H1 (cell line): ENCODE measurements at regions not wholly inside any gene's neighbourhood (a gene's known extent, or its start where the extent isn't known, plus 50 kb on each side); places are given as distances from the start of the nearest gene placed in this dataset.

Experiments
- CTCF ChIA-PET: fragments of 300-600 bp; sonication (Branson Sonifier 250); formaldehyde crosslinking; loops from one replicate; lab custom pipeline; 2021; ENCODE audit not compliant: partially characterized antibody; lab: Charles Lee
- POLR2A ChIA-PET: fragments of 300-600 bp; sonication (Branson Sonifier 250); formaldehyde crosslinking; loops from one replicate; lab custom pipeline; 2021; ENCODE audit warnings: inconsistent platforms; ENCODE audit not compliant: partially characterized antibody; lab: Charles Lee
- DNase-seq, 2 experiments: peaks; one replicate each; pipeline versions ENCODE4 v3.0.0 to v3.0.0-alpha.2; 2010 to 2022; ENCODE audit warnings: low spot score in 2 of 2, low read depth in 1 of 2, mixed read lengths in 1 of 2
- FAIRE-seq: peaks from 2 replicates; lab custom pipeline; 2011; peaks lifted over from hg19 to GRCh38; lab: Jason Lieb, UNC
- H2AFZ ChIP-seq: 2 replicates; pipeline ENCODE4 v1.8.1; 2012; ENCODE audit warnings: low read length, inconsistent platforms
- H2AK5ac ChIP-seq: 2 replicates; pipeline ENCODE4 v1.6.1; 2013; ENCODE audit warnings: low read depth, low read length
- H2BK120ac ChIP-seq: replicated peaks from 2 replicates; pipeline ENCODE3; 2013; ENCODE audit warnings: low read depth, low read length, inconsistent platforms
- H2BK12ac ChIP-seq: 2 replicates; pipeline ENCODE4 v1.6.1; 2013; ENCODE audit warnings: low read depth, low read length
- H2BK15ac ChIP-seq: 2 replicates; pipeline ENCODE4 v1.6.1; 2013; ENCODE audit warnings: low read length
- H2BK20ac ChIP-seq: 2 replicates; pipeline ENCODE4 v1.6.1; 2013; ENCODE audit warnings: low read length
- H2BK5ac ChIP-seq: 2 replicates; pipeline ENCODE4 v1.6.1; 2013; ENCODE audit warnings: low read depth, low read length
- H3K14ac ChIP-seq: 2 replicates; pipeline ENCODE4 v1.6.1; 2013; ENCODE audit warnings: inconsistent platforms; ENCODE audit not compliant: insufficient read length
- H3K18ac ChIP-seq: 2 replicates; pipeline ENCODE4 v1.6.1; 2013; ENCODE audit warnings: low read length; ENCODE audit errors: extremely low read depth
- H3K23ac ChIP-seq: 2 replicates; pipeline ENCODE4 v1.6.1; 2013; ENCODE audit warnings: inconsistent platforms; ENCODE audit not compliant: insufficient read length
- H3K23me2 ChIP-seq: 2 replicates; pipeline ENCODE4 v1.6.1; 2013; ENCODE audit warnings: low read depth, low read length
- H3K27ac ChIP-seq: 2 replicates; pipeline ENCODE4 v1.6.1; 2011; ENCODE audit warnings: low read depth, low read length, inconsistent platforms
- H3K27me3 ChIP-seq, 4 experiments: replicated peaks in 1 of 4; 1 replicate in 1 of 4; 2 replicates in 3 of 4; pipeline versions ENCODE4 v1.6.1 to v1.8.1; 2011 to 2013; ENCODE audit warnings: low read length in 3 of 4, mild to moderate bottlenecking in 3 of 4, inconsistent platforms in 2 of 4, mixed read lengths in 2 of 4, moderate library complexity in 1 of 4; ENCODE audit not compliant: control insufficient read depth in 3 of 4, insufficient read depth in 3 of 4; ENCODE audit errors: extremely low read depth in 1 of 4
- H3K36me3 ChIP-seq, 4 experiments: 2 replicates each; pipeline versions ENCODE4 v1.6.1 to v1.8.1; 2011 to 2013; ENCODE audit warnings: mild to moderate bottlenecking in 4 of 4, low read length in 3 of 4, moderate library complexity in 2 of 4, control low read depth in 1 of 4, inconsistent platforms in 1 of 4; ENCODE audit not compliant: insufficient read depth in 4 of 4, control insufficient read depth in 2 of 4
- H3K4ac ChIP-seq: replicated peaks from 2 replicates; pipeline ENCODE3; 2013; ENCODE audit warnings: low read length, low read depth, mixed read lengths, inconsistent platforms; ENCODE audit not compliant: insufficient read length
- H3K4me1 ChIP-seq, 4 experiments: replicated peaks in 1 of 4; 1 replicate in 1 of 4; 2 replicates in 3 of 4; pipeline versions ENCODE4 v1.6.1 to v1.8.1; 2011 to 2013; ENCODE audit warnings: low read length in 3 of 4, inconsistent platforms in 2 of 4, mixed read lengths in 1 of 4; ENCODE audit not compliant: insufficient read depth in 4 of 4, control insufficient read depth in 3 of 4
- H3K4me2 ChIP-seq, 2 experiments: 2 replicates each; pipeline versions ENCODE4 v1.6.1 to v1.8.1; 2011 to 2013; ENCODE audit warnings: low read depth in 2 of 2, low read length in 2 of 2, control low read depth in 1 of 2, inconsistent platforms in 1 of 2, mild to moderate bottlenecking in 1 of 2; ENCODE audit not compliant: insufficient read depth in 1 of 2
- H3K4me3 ChIP-seq, 4 experiments: fragments of 200-600, 300-600 bp in 1 of 4; sonication (generic), shearing (Covaris generic), sonication (Bioruptor Twin) in 1 of 4; 2 replicates each; pipeline versions ENCODE4 v1.5.1 to v1.8.1; 2011 to 2016; ENCODE audit warnings: low read length in 4 of 4, low read depth in 3 of 4, control low read depth in 2 of 4, inconsistent platforms in 2 of 4, mild to moderate bottlenecking in 2 of 4, mixed read lengths in 1 of 4, moderate library complexity in 1 of 4; ENCODE audit not compliant: insufficient read depth in 2 of 4; ENCODE audit errors: extremely low read depth in 1 of 4
- H3K56ac ChIP-seq: replicated peaks from 2 replicates; pipeline ENCODE3; 2013; ENCODE audit warnings: low read depth, mild to moderate bottlenecking, mixed read lengths, low read length, inconsistent platforms; ENCODE audit not compliant: insufficient read length
- H3K79me1 ChIP-seq: 2 replicates; pipeline ENCODE4 v1.6.1; 2013; ENCODE audit warnings: low read depth, low read length, control low read depth
- H3K79me2 ChIP-seq, 2 experiments: 2 replicates each; pipeline versions ENCODE4 v1.6.1 to v1.8.1; 2012 to 2013; ENCODE audit warnings: low read length in 2 of 2, mild to moderate bottlenecking in 2 of 2, inconsistent platforms in 1 of 2; ENCODE audit not compliant: insufficient read depth in 2 of 2, control insufficient read depth in 1 of 2
- H3K9ac ChIP-seq, 4 experiments: replicated peaks in 1 of 4; 1 replicate in 1 of 4; 2 replicates in 3 of 4; pipeline versions ENCODE4 v1.6.1 to v1.8.1; 2011 to 2013; ENCODE audit warnings: low read depth in 3 of 4, low read length in 3 of 4, control low read depth in 2 of 4, mild to moderate bottlenecking in 2 of 4, moderate library complexity in 2 of 4, inconsistent platforms in 1 of 4; ENCODE audit errors: extremely low read depth in 1 of 4
- H3K9me3 ChIP-seq, 2 experiments: 2 replicates each; pipeline versions ENCODE4 v1.6.1 to v1.8.1; 2012 to 2013; ENCODE audit warnings: mild to moderate bottlenecking in 2 of 2, moderate library complexity in 2 of 2, control low read depth in 1 of 2, inconsistent platforms in 1 of 2, low read depth in 1 of 2, low read length in 1 of 2, mixed read lengths in 1 of 2; ENCODE audit not compliant: insufficient read depth in 2 of 2
- H4K20me1 ChIP-seq, 2 experiments: replicated peaks in 1 of 2; 2 replicates each; pipeline versions ENCODE3 to v1.8.1; 2011 to 2013; ENCODE audit warnings: inconsistent platforms in 2 of 2, low read length in 2 of 2, mild to moderate bottlenecking in 1 of 2; ENCODE audit not compliant: insufficient read depth in 2 of 2, control insufficient read depth in 1 of 2
- H4K5ac ChIP-seq: 2 replicates; pipeline ENCODE4 v1.6.1; 2013; ENCODE audit warnings: low read length, low read depth, mixed read lengths, inconsistent platforms; ENCODE audit not compliant: insufficient read length
- H4K8ac ChIP-seq: 2 replicates; pipeline ENCODE4 v1.8.0; 2013; ENCODE audit warnings: mild to moderate bottlenecking, moderate library complexity, low read length, inconsistent platforms; ENCODE audit not compliant: insufficient read depth; ENCODE audit errors: extremely low read depth
- H4K91ac ChIP-seq: replicated peaks from 2 replicates; pipeline ENCODE3; 2013; ENCODE audit warnings: low read length, mixed read lengths, inconsistent platforms; ENCODE audit not compliant: insufficient read length
- CEBPB ChIP-seq: IDR thresholded peaks from 2 replicates; pipeline ENCODE4 v1.6.1; 2012; ENCODE audit warnings: low read depth, low read length
- CHD1 ChIP-seq: IDR thresholded peaks from 2 replicates; pipeline ENCODE4 v1.6.1; 2012; ENCODE audit warnings: low read depth, low read length, improper control_type of control experiment
- CTCF ChIP-seq, 3 experiments: IDR thresholded peaks; 1 replicate in 2 of 3; 2 replicates in 1 of 3; pipeline versions ENCODE4 v1.5.1 to v1.6.1; 2011; ENCODE audit warnings: low read length in 3 of 3, mild to moderate bottlenecking in 3 of 3, inconsistent platforms in 2 of 3, low read depth in 1 of 3, moderate library complexity in 1 of 3; ENCODE audit not compliant: insufficient read depth in 1 of 3; ENCODE audit errors: control extremely low read depth in 1 of 3
- KDM4A ChIP-seq: IDR thresholded peaks from one replicate; pipeline ENCODE4 v1.7.1; 2012; ENCODE audit warnings: low read depth, mild to moderate bottlenecking, moderate library complexity, low read length, inconsistent platforms; ENCODE audit not compliant: severe bottlenecking
- MAFK ChIP-seq: IDR thresholded peaks from 2 replicates; pipeline ENCODE4 v1.6.1; 2012; ENCODE audit warnings: low read depth, mild to moderate bottlenecking, improper control_type of control experiment, low read length
- POLR2A ChIP-seq, 2 experiments: IDR thresholded peaks; 1 replicate in 1 of 2; 2 replicates in 1 of 2; pipeline ENCODE4 v1.6.1; 2011; ENCODE audit warnings: low read depth in 2 of 2, low read length in 2 of 2, mild to moderate bottlenecking in 2 of 2; ENCODE audit errors: control extremely low read depth in 1 of 2
- RFX5 ChIP-seq: IDR thresholded peaks from 2 replicates; pipeline ENCODE4 v1.6.1; 2011; ENCODE audit warnings: low read depth, low read length, improper control_type of control experiment, borderline replicate concordance
- RXRA ChIP-seq: IDR thresholded peaks from 2 replicates; pipeline ENCODE4 v1.6.1; 2011; ENCODE audit warnings: low read depth, mild to moderate bottlenecking, low read length, moderate library complexity; ENCODE audit not compliant: insufficient read depth
- SAP30 ChIP-seq: fragments of 300-600 bp; sonication (generic); IDR thresholded peaks from 2 replicates; pipeline ENCODE4 v1.7.1; 2012; ENCODE audit warnings: low read length, moderate library complexity, mild to moderate bottlenecking, inconsistent platforms; ENCODE audit not compliant: insufficient read depth, insufficient replicate concordance
- SIN3A ChIP-seq, 2 experiments: IDR thresholded peaks in 1 of 2; conservative IDR thresholded peaks in 1 of 2; 2 replicates each; pipeline ENCODE4 v1.6.1; 2011 to 2012; ENCODE audit warnings: low read length in 2 of 2, improper control_type of control experiment in 1 of 2, low read depth in 1 of 2, mild to moderate bottlenecking in 1 of 2
- SP2 ChIP-seq: IDR thresholded peaks from 2 replicates; pipeline ENCODE4 v1.6.1; 2012; ENCODE audit warnings: mild to moderate bottlenecking, low read length, inconsistent platforms
- whole genome bisulfite sequencing, 2 experiments: shearing (Covaris generic) in 1 of 2; methylation state at CpG; one replicate each; pipeline versions ENCODE4 v1.1.6 to v1.1.7; 2013 to 2015; ENCODE audit warnings: low lambda C conversion rate in 2 of 2, mixed read lengths in 2 of 2, inconsistent platforms in 1 of 2, low coverage in 1 of 2, missing lambda C conversion rate in 1 of 2; ENCODE audit not compliant: insufficient replicate concordance in 2 of 2, insufficient coverage in 1 of 2, insufficient read length in 1 of 2; ENCODE audit errors: extremely low coverage in 1 of 2, missing lambda C conversion rate in 1 of 2; 5-methylcytosine and 5-hydroxymethylcytosine counted together

- no peak overlapping the region for H3K18ac ChIP-seq
- H3K23me2 ChIP-seq: no peaks in the 10 kb centered on the region; the same call in 1 of the 2 replicates
- H3K56ac ChIP-seq: no peak overlapping the region
- WGBS, 2 experiments: 92% methylated on average over 3 of the region's 4 CpGs; no CpG with 5 or more reads in 1 of the 2 experiments
- no peak overlapping the region for H2BK12ac ChIP-seq
- no peaks in the 10 kb centered on the region for H3K36me3 ChIP-seq
- no peak overlapping the region for H2BK5ac ChIP-seq
- no peak overlapping the region for H3K4me3 ChIP-seq
- no peak overlapping the region for H2BK120ac ChIP-seq
- no peak overlapping the region for H3K27ac ChIP-seq
- no peaks in the 10 kb centered on the region for H4K20me1 ChIP-seq
- H2BK15ac ChIP-seq: no peak overlapping the region
- ChIA-PET CTCF (interaction anchor here (1.0 to 1.6 kb wide), 2 partner anchors 23 to 37 kb away, joined by 3 read pairs; no protein-coding TSS in a partner anchor), POLR2A (no interaction called here)
- no peaks in the 10 kb centered on the region for H3K27me3 ChIP-seq
- no peak overlapping the region for H2AFZ ChIP-seq
- no peak overlapping the region for H4K91ac ChIP-seq
- no peak overlapping the region for H3K4me2 ChIP-seq
- H3K14ac ChIP-seq: no peak overlapping the region
- H4K5ac ChIP-seq: no peak overlapping the region
- DNase-seq (no peak), FAIRE-seq (no peak)
- H2AK5ac ChIP-seq: no peak overlapping the region
- no peak overlapping the region for H3K9ac ChIP-seq
- H3K4me1 ChIP-seq: peaks cover 12 to 20% (median 16%) of the 10 kb centered on the region in 4 experiments
- H3K23ac ChIP-seq: no peak overlapping the region
- H3K9me3 ChIP-seq: no peaks in the 10 kb centered on the region
- no peak overlapping the region for H2BK20ac ChIP-seq
- H3K79me2 ChIP-seq: no peaks in the 10 kb centered on the region
- no peaks in the 10 kb centered on the region for H3K79me1 ChIP-seq
- no peak overlapping the region for H4K8ac ChIP-seq
- no peak overlapping the region for H3K4ac ChIP-seq
- TF ChIP-seq SIN3A (conservative IDR thresholded peaks at IDR 0.05 in 1 of 2, IDR thresholded peaks at IDR 0.05 in 1 of 2; ENCODE audit: low read depth in 1 of 2, low read length in 2 of 2) (no peak), CEBPB (no peak), CHD1 (no peak), SP2 (no peak), CTCF (IDR thresholded peaks at IDR 0.05; ENCODE audit: control extremely low read depth in 1 of 3, insufficient read depth in 1 of 3, low read depth in 1 of 3, low read length in 3 of 3) (no peak), RFX5 (no peak), KDM4A (no peak), SAP30 (no peak), RXRA (no peak), POLR2A (IDR thresholded peaks at IDR 0.05; ENCODE audit: control extremely low read depth in 1 of 2, low read depth in 2 of 2, low read length in 2 of 2) (no peak), MAFK (no peak)
Measured at GRCh38 chr20:2240835-2241234, 55.0 kb upstream of the TGM3 start.
